Neural crest cell (in vitro differentiated cells): ENCODE measurements at regions not wholly inside any gene's neighbourhood (a gene's known extent, or its start where the extent isn't known, plus 50 kb on each side); places are given as distances from the start of the nearest gene placed in this dataset.

Source experiments
- DNase-seq: peaks from one replicate; pipeline ENCODE4 v3.0.0; 2021; ENCODE audit warnings: low read depth, mixed read lengths, low spot score
- H3K27ac Mint-ChIP-seq: one replicate; pipeline ENCODE4 v1.8.0; 2021; ENCODE audit warnings: mild to moderate bottlenecking, mixed read lengths; ENCODE audit not compliant: unreplicated experiment
- H3K27me3 Mint-ChIP-seq: 2 replicates; pipeline ENCODE4 v1.8.0; 2021; ENCODE audit warnings: low read depth, mild to moderate bottlenecking, mixed read lengths
- H3K36me3 Mint-ChIP-seq: 2 replicates; pipeline ENCODE4 v1.8.0; 2021; ENCODE audit warnings: low read depth, mild to moderate bottlenecking, mixed read lengths
- H3K4me1 Mint-ChIP-seq: 2 replicates; pipeline ENCODE4 v1.8.0; 2021; ENCODE audit warnings: mixed read lengths
- H3K4me3 Mint-ChIP-seq: one replicate; pipeline ENCODE4 v1.8.0; 2021; ENCODE audit warnings: mild to moderate bottlenecking, mixed read lengths
- H3K9me3 Mint-ChIP-seq: 2 replicates; pipeline ENCODE4 v1.8.0; 2021; ENCODE audit warnings: mixed read lengths
- CTCF ChIP-seq: fragments of 200-600 bp; sonication (generic); conservative IDR thresholded peaks from 2 replicates; pipeline ENCODE4 v1.5.0; 2021; ENCODE audit warnings: antibody characterized with exemption, mild to moderate bottlenecking

- no peaks in the 10 kb centered on the region for H3K27me3 Mint-ChIP-seq
- no peak overlapping the region for H3K4me3 Mint-ChIP-seq
- H3K27ac Mint-ChIP-seq: no peak overlapping the region
- no peak for DNase-seq
- no peak for TF ChIP-seq CTCF
- H3K36me3 Mint-ChIP-seq: no peaks in the 10 kb centered on the region
- no peaks in the 10 kb centered on the region for H3K9me3 Mint-ChIP-seq
- H3K4me1 Mint-ChIP-seq: peaks cover 29% of the 10 kb centered on the region
Observed at GRCh38 chr3:65195211-65196006, 507.6 kb upstream of the ADAMTS9 start.

- H3K4me1 Mint-ChIP-seq: peaks cover 29% of the 10 kb centered on the region
- DNase-seq: no peak
- H3K9me3 Mint-ChIP-seq: peaks cover 4% of the 10 kb centered on the region
- no peak overlapping the region for H3K27ac Mint-ChIP-seq
- H3K27me3 Mint-ChIP-seq: no peaks in the 10 kb centered on the region
- no peak overlapping the region for H3K4me3 Mint-ChIP-seq
- no peaks in the 10 kb centered on the region for H3K36me3 Mint-ChIP-seq
- TF ChIP-seq CTCF: no peak
Observed at GRCh38 chr3:65194744-65195143, 506.9 kb upstream of the ADAMTS9 start.

- Mint-ChIP-seq H3K27ac (peak overlapping the region; percentile 66), H3K9me3 (peaks cover 4% of the 10 kb centered on the region), H3K36me3 (no peaks in the 10 kb centered on the region), H3K27me3 (no peaks in the 10 kb centered on the region), H3K4me1 (peaks cover 34% of the 10 kb centered on the region), H3K4me3 (no peak overlapping the region)
- no peak for TF ChIP-seq CTCF
- no peak for DNase-seq
Observed at GRCh38 chr3:65194047-65194714, 506.4 kb upstream of the ADAMTS9 start.

- Mint-ChIP-seq H3K36me3 (no peaks in the 10 kb centered on the region), H3K4me1 (peaks cover 40% of the 10 kb centered on the region), H3K9me3 (peaks cover 4% of the 10 kb centered on the region), H3K4me3 (no peak overlapping the region), H3K27me3 (no peaks in the 10 kb centered on the region), H3K27ac (no peak overlapping the region)
- no peak for DNase-seq
- TF ChIP-seq CTCF: no peak
Observed at GRCh38 chr3:65193531-65193930, 505.7 kb upstream of the ADAMTS9 start.

GRCh38 chr3:65190111-65190510 lies 502.3 kb upstream of the ADAMTS9 start:
- no peak for TF ChIP-seq CTCF
- no peak for DNase-seq
- Mint-ChIP-seq H3K27me3 (no peaks in the 10 kb centered on the region), H3K4me3 (no peak overlapping the region), H3K4me1 (peaks cover 37% of the 10 kb centered on the region), H3K9me3 (peaks cover 7% of the 10 kb centered on the region), H3K36me3 (no peaks in the 10 kb centered on the region), H3K27ac (no peak overlapping the region)
